Germinal center (tissue), 1 donor: ENCODE measurements at regions not wholly inside any gene's neighbourhood (a gene's known extent, or its start where the extent isn't known, plus 50 kb on each side); places are given as distances from the start of the nearest gene placed in this dataset.
"Not testable (repeated sequence)": the region's sequence is repeated elsewhere in the genome, so short reads cannot be mapped to it uniquely, and the experiment has no call there.

ENCODE experiments used
- DNase-seq: peaks from one replicate; pipeline ENCODE4 v3.0.0; 2012; ENCODE audit warnings: mixed read lengths, low spot score

DNA sequence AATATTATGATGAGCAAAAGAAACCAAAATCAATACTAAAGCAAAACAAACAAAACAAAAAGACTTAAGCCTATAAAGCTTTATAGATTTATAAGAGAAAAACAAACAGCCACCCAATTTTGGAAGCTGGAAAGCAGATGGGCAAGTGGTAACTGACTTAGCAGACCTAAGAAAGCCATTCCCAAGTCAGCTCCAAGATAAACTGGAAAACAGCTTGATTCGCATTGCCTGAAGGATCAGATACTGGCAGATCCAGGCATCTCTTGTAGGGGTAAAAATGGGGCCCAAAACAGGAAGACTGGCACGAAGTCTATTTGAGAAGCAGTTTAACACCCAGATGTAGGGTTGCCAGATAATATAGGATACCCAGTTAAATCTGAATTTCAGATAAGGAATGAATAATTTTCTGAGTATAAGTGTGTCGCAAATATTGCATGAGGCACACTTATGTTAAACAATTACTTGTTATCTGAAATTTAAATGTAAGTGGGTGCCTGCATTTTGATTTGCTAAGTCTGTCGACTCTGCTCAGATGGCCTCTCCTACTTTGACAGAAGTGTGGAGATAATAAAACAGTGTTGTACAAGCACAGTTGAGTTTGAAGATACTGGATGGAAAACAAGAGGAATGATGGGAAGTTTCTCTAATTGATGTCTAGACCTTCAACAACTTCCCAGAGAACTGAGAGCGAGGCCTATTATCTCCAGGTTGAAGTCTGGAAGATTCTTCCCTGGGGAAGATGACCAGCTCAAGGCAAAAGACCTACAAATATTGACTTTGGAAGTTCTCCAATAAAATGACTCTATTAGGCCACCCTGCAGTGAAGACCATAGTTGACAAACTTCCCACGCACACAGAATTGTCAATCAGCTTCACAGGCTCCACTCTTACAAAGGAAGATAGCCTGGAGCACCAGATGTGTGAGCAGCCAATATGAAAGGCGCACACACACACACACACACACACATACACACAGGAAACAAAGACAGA, 113.4 kb downstream of the FAM50B start:
- DNase-seq: no peak

DNA sequence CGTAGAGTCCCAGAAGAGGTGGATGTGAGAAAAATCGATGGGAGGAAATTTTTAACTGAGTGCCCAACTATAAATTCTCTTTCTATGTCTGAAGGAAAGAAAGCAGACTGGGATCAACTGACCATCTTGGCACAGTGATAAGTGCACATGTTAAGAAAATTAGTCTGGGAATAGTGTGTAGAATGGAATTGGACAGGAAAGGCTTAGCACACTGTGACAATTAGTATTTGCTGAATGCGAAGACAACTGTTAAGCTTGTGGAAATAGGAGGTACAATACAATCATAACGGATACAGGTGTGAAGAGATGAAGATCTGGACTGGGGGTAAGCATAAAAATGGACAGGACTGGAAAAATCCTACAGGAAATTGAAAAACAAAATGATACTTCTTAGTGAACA, 114.3 kb downstream of the FAM50B start:
- no peak for DNase-seq

DNA sequence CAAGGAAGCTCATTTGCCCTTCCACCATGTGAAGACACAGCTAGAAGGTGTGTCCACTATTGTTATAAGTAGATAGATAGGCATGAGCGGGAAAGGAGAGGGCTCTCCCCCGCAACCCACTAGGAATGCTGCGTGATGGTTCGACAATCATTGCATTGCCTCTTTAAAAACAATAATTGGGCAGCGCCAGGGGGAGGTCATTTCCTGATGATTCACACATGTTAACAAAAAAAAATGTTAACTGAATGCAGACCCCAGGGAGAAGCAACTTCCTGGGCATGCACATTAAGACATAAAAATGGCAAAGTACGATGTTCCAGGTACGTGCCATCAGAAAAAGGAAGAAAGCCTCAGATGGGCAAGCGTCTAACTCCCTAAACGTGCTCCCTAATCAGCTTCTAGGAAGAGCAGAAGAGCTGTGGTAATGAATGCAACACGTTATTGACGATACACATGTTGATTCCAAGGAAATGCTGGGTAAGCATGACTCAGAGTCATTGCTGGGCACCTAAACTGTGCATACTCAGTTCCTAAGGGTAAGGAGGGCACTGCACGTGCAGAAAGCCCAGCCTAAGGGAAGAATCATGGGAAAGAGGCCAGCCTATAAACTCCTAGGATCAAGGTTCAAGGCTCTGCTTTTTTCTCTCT, 113.7 kb downstream of the FAM217A start:
- no peak for DNase-seq

DNA sequence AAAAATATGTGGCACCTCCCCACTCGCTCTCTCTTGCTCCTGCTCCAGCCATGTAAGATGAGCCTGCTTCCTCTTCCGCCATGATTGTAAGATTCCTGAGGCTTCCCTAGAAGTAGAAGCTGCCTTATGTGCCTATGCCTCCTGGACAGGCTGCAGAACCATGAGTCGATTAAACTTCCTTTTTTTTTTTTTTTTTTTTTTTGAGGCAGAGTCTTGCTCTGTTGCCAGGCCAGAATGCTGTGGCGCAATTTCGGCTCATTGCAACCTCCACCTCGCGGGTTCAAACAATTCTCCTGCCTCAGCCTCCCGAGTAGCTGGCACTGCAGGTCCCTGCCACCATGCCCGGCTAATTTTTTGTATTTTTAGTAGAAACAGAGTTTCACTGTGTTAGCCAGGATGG, 112.5 kb downstream of the FAM217A start:
- DNase-seq: no peak

DNA sequence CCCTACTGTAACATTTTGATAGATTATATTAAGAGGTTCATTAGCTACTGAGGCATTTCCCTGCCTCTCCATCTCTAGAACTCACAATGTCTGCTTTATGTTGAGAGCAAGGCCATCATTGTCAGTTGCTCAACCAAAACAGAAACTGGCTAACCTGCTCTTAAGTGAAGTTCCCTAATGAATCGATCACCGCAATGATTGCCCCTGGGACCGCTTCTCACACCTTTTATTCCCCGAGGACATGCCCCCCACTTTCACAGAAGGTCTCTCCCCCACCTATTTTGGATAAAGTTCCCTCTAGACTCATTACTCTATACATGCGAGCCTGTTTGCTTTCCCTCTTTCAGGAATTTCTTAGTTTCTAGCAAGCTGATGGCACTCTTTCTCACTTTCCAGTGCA, 108.8 kb downstream of the FAM217A start:
- no peak for DNase-seq

DNA sequence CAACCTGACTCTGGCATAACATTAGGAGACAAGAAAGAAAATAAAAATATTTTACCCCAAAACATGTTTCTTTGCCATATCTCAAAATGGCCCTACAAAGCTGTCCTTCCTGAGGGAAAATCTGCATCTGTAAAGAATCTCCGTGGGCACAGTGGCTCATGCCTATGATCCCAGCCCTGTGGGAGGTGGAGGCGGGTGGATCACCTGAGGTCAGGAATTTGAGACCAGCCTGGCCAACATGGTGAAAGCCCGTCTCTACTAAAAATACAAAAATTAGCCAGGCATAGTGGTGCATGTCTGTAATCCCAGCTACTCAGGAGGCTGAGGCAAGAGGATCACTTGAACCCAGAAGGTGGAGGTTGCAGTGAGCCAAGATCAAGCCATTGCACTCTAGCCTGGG, 105.8 kb downstream of the FAM217A start:
- not testable (repeated sequence) for DNase-seq

DNA sequence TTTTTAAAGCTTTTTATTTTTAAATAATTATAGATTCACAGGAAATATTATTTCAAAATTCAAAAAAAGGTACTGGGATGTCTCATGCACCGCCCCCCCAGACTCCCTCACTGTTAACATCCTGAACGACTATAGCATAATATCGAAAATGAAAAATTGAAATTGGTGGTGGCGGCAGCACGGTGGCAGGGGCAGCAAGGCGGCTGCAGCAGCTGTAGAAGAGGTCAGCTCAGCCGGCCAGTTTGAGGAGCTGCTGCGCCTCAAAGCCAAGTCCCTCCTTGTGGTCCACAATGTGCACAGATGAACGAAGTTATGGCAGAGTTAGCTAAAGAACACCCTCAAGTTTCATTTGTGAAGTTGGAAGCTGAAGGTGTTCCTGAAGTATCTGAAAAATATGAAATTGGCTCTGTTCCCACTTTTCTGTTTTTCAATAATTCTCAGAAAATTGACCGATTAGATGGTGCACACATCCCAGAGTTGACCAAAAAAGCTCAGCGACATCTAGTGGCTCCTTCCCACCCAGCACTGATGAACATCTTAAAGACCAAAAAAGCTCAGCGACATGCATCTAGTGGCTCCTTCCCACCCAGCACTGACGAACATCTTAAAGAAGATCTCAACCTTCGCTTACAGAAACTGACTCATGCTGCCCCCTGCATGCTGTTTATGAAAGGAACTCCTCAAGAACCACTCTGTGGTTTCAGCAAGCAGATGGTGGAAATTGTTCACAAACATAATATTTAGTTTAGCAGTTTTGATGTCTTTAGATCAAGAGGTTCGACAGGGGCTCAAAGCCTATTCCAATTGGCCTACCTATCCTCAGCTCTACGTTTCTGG, 100.8 kb downstream of the FAM217A start:
- DNase-seq: peak; percentile 57

DNA sequence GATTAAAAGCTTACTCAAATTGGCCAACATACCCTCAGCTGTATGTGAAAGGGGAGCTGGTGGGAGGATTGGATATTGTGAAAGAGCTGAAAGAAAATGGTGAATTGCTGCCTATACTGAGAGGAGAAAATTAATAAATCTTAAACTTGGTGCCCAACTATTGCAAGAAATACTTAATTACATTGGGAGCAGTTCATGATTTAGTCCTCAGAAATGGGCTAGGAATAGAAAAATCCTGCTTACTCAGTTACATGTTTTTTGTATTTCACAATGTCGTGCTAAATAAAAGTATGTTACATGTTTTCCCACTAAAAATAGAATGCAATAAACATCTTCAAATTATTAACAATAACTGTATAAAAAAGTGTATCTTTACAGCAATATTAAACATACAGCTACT, 100.0 kb downstream of the FAM217A start:
- DNase-seq: not testable (repeated sequence)

DNA sequence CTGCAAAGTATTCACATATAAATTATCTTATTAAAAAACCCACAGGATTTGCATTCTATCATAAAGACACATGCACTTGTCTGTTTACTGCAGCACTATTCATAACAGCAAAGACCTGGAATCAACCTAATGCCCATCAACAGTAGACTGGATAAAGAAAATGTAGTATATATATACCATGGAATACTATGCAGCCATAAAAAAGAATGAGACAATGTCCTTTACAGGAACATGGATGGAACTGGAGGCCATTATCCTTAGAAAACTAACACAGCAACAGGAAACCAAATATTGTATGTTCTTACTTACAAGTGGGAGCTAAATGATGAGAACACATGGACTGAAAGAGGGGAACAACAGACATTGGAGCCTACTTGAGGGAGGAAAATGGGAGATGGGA, 97.0 kb downstream of the FAM217A start:
- DNase-seq: no peak

DNA sequence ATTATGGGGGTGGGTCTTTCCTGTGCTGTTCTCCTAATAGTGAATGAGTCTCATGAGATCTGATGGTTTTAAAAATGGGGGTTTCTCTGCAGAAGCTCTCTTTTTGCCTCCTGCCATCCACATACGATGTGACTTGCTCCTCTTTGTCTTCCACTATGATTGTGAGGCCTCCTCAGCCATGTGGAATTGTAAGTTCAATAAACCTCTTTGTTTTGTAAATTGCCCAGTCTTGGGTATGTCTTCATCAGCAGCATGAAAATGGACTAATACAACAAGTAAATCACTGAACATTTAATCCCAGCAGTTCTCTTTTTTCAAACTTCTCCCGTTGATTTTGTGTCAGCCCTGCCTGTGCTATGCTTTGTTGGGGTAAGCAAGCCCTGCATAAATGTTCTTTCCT, 95.2 kb downstream of the FAM217A start:
- no peak for DNase-seq

DNA sequence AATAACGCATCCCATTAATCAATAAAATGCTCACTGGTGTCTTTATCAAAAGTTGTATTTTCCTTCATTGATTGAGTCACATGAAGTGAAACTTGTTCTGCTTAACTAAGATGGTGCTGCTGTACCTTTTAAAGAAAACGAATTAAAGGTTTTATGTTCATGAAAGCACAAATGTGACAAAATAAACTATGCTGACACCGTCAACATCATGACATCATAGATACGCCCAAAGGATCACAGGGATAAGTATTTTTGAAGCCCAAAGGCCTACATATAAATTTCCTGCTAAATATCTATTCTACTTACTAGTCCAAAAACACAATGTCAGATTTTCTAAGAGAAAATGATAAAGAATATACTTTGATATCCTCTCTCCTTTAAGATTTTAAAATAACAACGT, 94.4 kb downstream of the FAM217A start:
- no peak for DNase-seq

DNA sequence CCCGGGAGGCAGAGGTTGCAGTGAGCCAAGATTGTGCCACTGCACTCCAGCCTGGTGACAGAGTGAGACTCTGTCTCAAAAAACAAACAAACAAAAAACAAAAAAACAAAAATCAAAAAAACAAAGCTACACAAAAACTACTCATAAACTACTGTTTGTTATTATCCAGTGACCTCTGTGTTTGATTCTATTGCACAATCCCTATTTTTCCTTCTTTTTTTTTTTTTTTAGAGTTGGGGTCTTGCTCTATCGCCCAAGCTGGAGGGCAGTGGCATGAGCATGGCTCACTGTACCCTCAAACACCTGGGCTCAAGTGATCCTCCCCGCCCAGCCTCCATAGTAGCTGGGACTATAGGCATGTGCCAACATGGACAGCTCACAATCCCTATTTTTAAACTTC, 92.7 kb downstream of the FAM217A start:
- no peak for DNase-seq

DNA sequence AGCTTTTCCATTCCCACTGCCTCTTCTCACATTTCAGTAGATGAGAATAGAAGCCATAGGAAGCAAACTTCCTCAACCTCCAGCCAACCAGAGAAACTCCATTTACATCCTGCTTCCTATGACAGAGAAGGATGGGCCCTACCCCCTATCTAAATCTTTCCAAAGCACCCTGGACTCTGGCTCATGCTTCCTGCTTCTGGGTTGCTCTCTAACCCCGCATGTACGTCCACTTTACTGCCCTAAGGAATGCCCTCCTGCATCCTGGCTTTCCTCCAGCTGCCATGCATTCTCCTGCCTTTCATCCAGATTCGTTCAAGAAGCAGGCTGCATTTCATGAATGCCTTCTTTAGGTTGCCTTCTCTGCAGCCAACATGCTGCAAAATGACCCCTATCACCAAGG, 91.9 kb downstream of the FAM217A start:
- no peak for DNase-seq

DNA sequence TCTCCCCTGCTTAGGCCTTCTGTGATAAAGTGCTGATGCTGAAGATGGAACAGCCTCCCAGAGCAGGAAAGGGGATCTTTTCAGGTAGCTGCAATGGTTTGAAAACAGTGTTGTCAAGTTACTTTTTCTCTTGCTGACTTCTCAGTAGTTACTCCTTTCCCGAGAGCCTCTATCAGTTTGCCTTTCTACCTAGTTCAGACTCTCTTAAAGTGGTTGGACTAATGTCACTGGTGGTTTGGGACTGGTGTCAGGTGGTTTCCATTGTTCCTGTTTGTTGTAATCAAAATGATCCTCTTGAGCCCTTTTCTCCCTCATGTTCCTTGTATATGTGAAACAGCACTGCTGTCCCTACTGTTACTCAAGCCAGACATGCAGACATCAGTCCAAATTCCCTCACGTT, 91.4 kb downstream of the FAM217A start:
- no peak for DNase-seq

DNA sequence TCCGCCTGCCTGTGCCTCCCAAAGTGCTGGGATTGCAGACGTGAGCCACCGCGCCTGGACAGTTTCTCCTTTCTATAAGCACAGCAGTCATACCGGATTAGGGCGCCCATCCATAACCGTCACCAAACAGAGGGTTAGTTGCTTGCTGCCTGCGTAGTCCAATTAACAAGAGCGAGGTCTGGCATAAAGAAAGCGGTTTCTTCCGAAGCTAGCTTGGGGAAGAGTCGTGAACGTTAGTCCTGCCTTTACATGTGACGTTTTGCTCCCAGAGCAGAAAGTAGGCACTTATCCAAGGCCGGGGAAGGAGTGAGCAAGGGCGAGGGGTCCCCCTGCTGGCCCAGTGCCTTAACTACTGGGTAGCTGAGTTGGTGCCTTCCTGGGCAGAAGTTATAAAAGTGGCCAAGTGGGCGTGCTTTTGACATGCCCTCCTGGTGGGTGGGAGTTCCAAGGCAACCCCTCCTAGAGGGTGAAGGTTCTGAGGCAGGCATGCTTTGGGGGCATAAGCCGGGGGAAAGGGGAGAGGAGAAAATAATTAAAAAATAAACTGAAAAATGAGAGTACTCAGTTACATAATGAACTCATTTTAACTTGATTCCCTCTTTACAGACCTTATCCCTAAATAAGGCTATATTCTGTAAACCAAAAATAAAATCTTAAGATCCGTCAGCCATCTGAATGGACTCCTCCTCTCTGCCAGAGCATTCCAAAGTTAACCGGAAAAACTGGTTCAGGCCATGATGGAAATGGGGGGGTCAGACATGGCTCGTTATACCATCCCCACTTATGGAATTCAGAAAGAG, 88.0 kb downstream of the FAM217A start:
- peak; percentile 70 for DNase-seq

DNA sequence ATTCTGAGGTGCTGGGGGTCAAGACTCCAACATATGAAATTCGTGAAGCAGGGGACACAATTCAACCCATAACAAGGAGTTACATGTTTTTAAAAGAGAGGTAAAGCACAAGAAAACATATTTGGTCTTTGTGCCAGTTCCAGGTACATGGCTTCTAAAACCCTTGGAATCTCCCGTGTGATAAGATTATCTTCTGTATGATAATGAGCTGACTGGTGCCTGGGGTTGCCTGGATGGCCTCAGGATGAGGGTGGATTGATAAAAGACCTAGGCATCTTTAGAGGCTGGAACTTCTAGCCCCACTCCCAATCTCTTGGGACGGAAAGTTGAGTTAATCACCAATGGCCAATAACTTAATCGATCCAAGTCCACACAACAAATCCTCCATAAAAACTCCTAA, 87.0 kb downstream of the FAM217A start:
- DNase-seq: no peak

DNA sequence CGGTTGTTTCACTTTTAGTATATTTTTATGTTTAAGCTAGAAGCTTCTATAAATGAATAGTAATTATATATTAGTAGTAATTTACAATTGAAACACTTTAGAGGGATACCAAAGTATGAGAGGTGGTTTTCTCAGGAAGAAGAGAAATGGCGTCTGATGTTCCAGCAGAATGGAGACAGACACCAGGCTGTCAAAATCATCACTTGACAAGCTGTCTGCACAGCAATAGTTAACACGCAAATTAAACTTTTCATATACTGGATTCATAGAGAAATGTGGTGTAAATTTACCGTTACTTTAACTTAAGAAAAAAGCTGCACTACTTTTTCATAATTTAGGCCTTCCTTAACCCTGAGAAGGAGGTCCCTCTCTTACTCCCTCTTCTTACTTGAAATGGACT, 82.6 kb downstream of the FAM217A start:
- DNase-seq: no peak

DNA sequence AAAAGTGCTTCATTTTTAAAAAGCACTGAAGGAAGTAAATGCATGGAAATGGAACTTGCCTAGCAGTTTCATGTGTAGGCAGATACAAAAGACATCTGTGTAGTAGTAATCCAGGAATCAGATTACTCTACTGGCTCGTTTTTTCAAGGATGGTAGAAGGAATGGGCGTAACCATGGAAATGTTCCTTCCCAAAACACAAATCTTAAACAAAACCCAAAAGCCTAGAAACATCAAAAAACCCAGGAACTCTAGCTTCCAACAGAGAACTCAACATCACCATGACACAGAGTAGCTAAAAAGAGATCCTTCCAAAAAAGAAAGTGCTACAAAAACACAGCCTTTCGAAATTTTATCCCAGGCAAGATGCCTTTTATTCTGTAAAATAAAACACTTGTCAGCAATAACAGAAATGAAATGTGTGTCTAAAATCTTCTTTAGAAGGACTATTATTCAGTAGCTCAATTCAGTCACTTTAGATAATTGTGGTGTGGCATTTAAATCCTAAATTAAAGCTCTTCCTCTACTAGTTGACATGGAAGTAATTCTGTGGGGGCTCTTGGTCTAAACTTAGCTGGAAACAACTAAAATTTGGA, 81.7 kb downstream of the FAM217A start:
- no peak for DNase-seq

DNA sequence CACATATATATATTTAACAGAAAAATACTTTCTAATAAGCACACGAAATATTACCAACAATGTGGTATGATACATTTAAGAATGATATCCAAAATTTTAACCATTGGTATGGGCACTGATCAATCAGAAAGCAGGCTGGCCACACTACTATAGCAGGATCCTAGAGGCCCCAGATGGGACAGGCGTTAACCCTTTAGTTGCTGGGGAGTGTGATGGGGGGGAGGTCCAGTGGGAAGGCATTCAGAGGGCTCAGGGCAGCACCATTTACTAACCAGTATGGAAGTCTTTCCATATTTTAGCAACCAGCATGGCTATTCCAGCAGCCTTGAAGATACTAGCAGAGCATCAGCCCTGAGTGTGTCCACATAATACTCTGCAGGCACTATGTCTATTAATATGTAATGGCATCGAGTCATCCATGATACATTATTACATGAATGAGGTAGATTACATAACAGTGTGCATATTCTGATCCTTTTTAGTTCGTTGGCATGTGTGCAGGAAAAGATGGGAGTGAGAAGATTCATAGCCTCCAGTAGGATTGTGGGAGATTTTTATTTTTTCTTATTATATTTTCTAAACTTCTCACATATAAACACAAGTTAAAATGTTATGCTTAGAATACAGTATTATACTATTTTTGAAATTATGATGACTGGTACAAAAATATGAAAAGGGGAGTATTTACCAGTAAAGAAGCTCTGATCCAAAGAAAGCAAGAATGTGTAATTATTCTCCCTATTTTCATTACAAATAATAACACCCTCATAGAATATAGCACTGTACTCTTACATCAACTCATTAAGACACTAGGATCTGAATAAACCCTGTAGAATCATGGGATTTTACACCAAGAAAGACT, 78.9 kb downstream of the FAM217A start:
- no peak for DNase-seq

DNA sequence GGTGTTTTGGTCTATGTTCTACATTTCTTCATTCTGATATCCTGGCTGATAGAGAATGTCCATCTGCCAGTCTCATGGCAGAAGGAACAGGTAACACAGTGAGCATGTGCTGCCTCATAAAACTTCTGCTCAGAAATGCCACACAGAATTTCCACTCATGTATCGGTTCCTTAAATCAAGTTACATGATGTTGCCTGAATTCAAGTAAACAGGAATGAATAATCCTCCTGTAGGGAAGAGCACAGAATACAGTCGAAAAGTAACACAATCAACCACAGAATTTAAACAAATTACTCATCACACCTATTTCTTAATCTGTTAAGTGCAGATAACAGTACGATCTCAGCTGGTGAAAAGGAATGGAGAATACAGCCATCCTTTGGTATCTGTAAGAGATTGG, 74.7 kb downstream of the FAM217A start:
- no peak for DNase-seq
